Lung (tissue), 11 donors: ENCODE measurements at regions not wholly inside any gene's neighbourhood (a gene's known extent, or its start where the extent isn't known, plus 50 kb on each side); places are given as distances from the start of the nearest gene placed in this dataset.
A peak's percentile ranks its signal among the peaks of the same experiment; 100 is the strongest.

Experiments used
- ATAC-seq: fragments of 200-7000 bp; cut with Tn5 transposase; one replicate; pipeline ENCODE4 v1.9.1; 2020; ENCODE audit warnings: moderate number of reproducible peaks; ENCODE audit not compliant: insufficient read depth, low FRiP score
- DNase-seq, 3 donors: peaks; one replicate each; pipeline ENCODE4 v3.0.0-alpha.2; 2013 to 2017
- H3K27ac ChIP-seq, 2 donors: one replicate each; pipeline ENCODE4 v1.5.1; 2013; ENCODE audit warnings: mild to moderate bottlenecking in 2 of 2, moderate library complexity in 2 of 2, control low read depth in 1 of 2, inconsistent platforms in 1 of 2, low read depth in 1 of 2, low read length in 1 of 2
- H3K27me3 ChIP-seq, 3 donors: one replicate each; pipeline ENCODE4 v1.5.1; 2013; ENCODE audit warnings: low read length in 2 of 3; ENCODE audit not compliant: control insufficient read depth in 3 of 3, insufficient read depth in 3 of 3
- H3K36me3 ChIP-seq, 4 donors: one replicate each; pipeline ENCODE4 v1.5.1; 2013; ENCODE audit warnings: low read length in 4 of 4, mild to moderate bottlenecking in 1 of 4, moderate library complexity in 1 of 4; ENCODE audit not compliant: control insufficient read depth in 4 of 4, insufficient read depth in 4 of 4
- H3K4me1 ChIP-seq, 5 donors: one replicate each; pipeline ENCODE4 v1.5.1; 2013; ENCODE audit warnings: low read length in 5 of 5, mild to moderate bottlenecking in 2 of 5, moderate library complexity in 1 of 5; ENCODE audit not compliant: control insufficient read depth in 5 of 5, insufficient read depth in 5 of 5
- H3K4me3 ChIP-seq: one replicate; pipeline ENCODE4 v1.5.1; 2013; ENCODE audit warnings: mild to moderate bottlenecking, control low read depth, moderate library complexity
- H3K9ac ChIP-seq, 2 donors: one replicate each; pipeline ENCODE4 v1.5.1; 2013; ENCODE audit warnings: low read length in 2 of 2, control low read depth in 1 of 2; ENCODE audit not compliant: insufficient read depth in 1 of 2
- H3K9me3 ChIP-seq, 4 donors: one replicate each; pipeline ENCODE4 v1.5.1; 2013; ENCODE audit warnings: low read length in 3 of 4, mild to moderate bottlenecking in 1 of 4, moderate library complexity in 1 of 4; ENCODE audit not compliant: control insufficient read depth in 4 of 4, insufficient read depth in 3 of 4
- CTCF ChIP-seq: IDR thresholded peaks from 2 replicates; pipeline ENCODE4 v1.5.1; 2012; ENCODE audit warnings: mild to moderate bottlenecking; ENCODE audit errors: control extremely low read depth, extremely low read depth
- WGBS, 2 donors: extraction: QIAGEN DNeasy Blood & Tissue Kit; methylation state at CpG; one replicate each; pipeline ENCODE4 v1.1.7; 2013; 5-methylcytosine and 5-hydroxymethylcytosine counted together
- donor health status: control.
- donor health status: control.
- donor health status: Bipolar disorder and iron deficiency.
- donor health status: healthy.
- donor health status: DM: yes; HTN: yes; CAD: no.

DNA sequence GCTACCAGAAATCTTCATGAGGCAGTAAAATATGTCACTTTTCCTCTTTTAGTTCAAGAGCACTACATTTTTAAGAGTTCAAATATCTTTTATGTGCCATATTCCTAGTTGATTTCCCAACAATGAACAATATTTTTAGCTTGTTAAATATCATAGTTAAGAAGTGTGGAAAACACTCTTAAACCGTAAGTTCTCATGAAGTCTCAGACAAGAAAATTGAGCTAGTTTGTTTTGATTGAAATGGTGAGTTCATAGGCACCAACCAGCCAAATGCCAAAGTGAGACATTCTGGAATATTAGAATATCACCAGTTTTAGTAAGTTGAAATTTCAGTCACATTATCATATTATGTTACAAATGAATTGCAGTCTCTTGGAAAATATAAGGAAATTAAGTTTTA lies 277.2 kb upstream of the HSF2 start:
- no peaks in the 10 kb centered on the region for H3K36me3 ChIP-seq
- peaks cover 0 to 9% (median 1%) of the 10 kb centered on the region in 5 donors for H3K4me1 ChIP-seq
- no peak for TF ChIP-seq CTCF
- WGBS, 2 donors, result 55 to 76% methylated on average over 1 of the region's 1 CpG
- no peaks in the 10 kb centered on the region for H3K27me3 ChIP-seq
- H3K27ac ChIP-seq, result no peak overlapping the region
- no peaks in the 10 kb centered on the region for H3K9me3 ChIP-seq
- H3K4me3 ChIP-seq, result no peak overlapping the region
- ATAC-seq (peak; percentile 6), DNase-seq (peak in 1 of 3 donors; percentile 41)
- no peak overlapping the region for H3K9ac ChIP-seq

- H3K4me3 ChIP-seq, result no peak overlapping the region
- DNase-seq (peak in 1 of 3 donors; percentile 64), ATAC-seq (peak; percentile 46)
- no peaks in the 10 kb centered on the region for H3K36me3 ChIP-seq
- no peaks in the 10 kb centered on the region for H3K27me3 ChIP-seq
- H3K9me3 ChIP-seq, result no peaks in the 10 kb centered on the region
- no peak for TF ChIP-seq CTCF
- peaks cover 0 to 9% (median 0%) of the 10 kb centered on the region in 5 donors for H3K4me1 ChIP-seq
- H3K9ac ChIP-seq, result no peak overlapping the region
- 51 to 67% methylated on average over 2 of the region's 2 CpGs for WGBS, 2 donors
- no peak overlapping the region for H3K27ac ChIP-seq
These were observed 276.8 kb upstream of the HSF2 start for GRCh38 chr6:122122686-122123085.

DNA sequence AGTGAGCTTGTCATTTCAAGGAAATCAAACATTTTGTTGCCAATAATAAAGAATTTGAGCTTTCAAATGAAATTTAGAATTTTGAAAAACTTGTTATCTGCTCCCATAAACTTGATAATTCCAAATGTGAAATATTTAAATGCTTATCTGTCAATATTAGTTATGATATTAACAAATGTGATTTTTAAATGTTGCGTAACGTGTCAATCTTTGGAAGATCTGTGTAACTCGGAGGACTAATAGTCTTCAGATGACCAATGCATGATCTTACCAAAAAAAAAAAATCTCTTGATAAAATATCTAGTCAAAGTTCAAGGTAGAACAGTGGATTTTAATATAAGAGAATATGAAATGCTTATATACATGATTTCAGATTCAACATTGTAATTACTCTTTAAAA lies 274.5 kb upstream of the HSF2 start:
- H3K27me3 ChIP-seq, result no peaks in the 10 kb centered on the region
- H3K27ac ChIP-seq, result no peak overlapping the region
- no peak overlapping the region for H3K9ac ChIP-seq
- no peak for TF ChIP-seq CTCF
- 88 to 91% methylated on average over 3 of the region's 3 CpGs for WGBS, 2 donors
- H3K4me3 ChIP-seq, result no peak overlapping the region
- ATAC-seq, result no peak
- no peaks in the 10 kb centered on the region for H3K36me3 ChIP-seq
- DNase-seq, result no peak
- peaks cover 0 to 9% (median 0%) of the 10 kb centered on the region in 5 donors for H3K4me1 ChIP-seq
- no peaks in the 10 kb centered on the region for H3K9me3 ChIP-seq

DNA sequence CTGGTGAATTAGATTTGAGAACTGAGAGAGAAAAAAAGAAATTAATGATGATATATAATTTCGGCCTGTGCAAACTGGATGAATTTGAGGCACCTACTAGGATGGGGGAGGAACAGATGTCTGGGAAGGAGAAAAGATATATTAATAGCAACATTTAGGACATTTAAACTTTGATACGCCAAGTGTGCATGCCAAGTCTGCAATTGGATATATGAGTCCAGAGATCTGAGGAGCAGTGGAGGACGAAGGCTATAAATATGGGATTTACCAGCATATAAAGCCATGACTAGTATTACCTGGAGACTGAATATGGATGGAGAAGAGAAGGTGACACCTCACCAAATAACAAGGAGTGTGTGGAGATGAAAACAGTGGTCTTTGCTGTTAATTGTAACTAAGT lies 272.6 kb upstream of the HSF2 start:
- DNase-seq, result no peak
- WGBS, 2 donors, result 89 to 93% methylated on average over 3 of the region's 3 CpGs
- Histone ChIP-seq H3K4me1 (peaks cover 0 to 9% (median 0%) of the 10 kb centered on the region in 5 donors), H3K9me3 (no peaks in the 10 kb centered on the region), H3K4me3 (no peak overlapping the region), H3K27me3 (no peaks in the 10 kb centered on the region), H3K9ac (no peak overlapping the region), H3K27ac (peak overlapping the region in 1 of 2 donors; percentile 96), H3K36me3 (no peaks in the 10 kb centered on the region)
- no peak for ATAC-seq
- TF ChIP-seq CTCF, result no peak
